ENCODE measurements at regions not wholly inside any gene's neighbourhood (a gene's known extent, or its start where the extent isn't known, plus 50 kb on each side); places are given as distances from the start of the nearest gene placed in this dataset.

DNA sequence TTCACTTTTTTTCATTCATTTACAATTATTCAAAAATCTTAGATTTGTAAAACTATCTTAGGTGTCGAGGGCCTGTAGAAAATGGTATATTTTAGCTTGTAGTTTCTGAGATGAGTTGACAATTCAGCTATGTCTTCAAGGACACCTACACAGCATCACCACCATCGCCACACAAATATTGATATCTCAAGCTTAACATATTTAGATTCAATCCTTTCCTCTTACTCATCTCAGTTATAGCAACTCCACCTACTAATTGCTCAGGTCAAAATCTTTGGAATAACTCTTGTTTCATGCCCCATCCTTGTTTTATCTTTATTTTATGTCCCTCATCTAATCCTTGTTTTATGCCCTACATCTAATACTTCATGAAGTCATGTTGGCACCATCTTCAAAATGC lies 276.8 kb downstream of the CDH11 start:
- Histone ChIP-seq H4K5ac (ENCODE audit: insufficient read length, low read depth, low read length) (no peak overlapping the region), H3T11ph (ENCODE audit: low read length) (no peak overlapping the region), H2AFZ (ENCODE audit: low read length) (no peak overlapping the region), H3K79me1 (ENCODE audit: insufficient read depth, low read depth, low read length, poor library complexity, severe bottlenecking) (no peaks in the 10 kb centered on the region), H3K23me2 (ENCODE audit: insufficient read length, low read depth, low read length, poor library complexity, severe bottlenecking) (no peaks in the 10 kb centered on the region), H3K18ac (ENCODE audit: insufficient read length, low read depth, low read length) (no peak overlapping the region), H3K4me1 (ENCODE audit: insufficient read depth, low read length) (no peaks in the 10 kb centered on the region), H3K9ac (ENCODE audit: extremely low read depth, insufficient read length, low read length) (no peak overlapping the region), H2AK5ac (ENCODE audit: insufficient read length, low read length) (no peak overlapping the region), H4K8ac (replicated peaks; ENCODE audit: insufficient read length, low read depth, low read length) (no peak overlapping the region), H3K4me2 (ENCODE audit: insufficient read depth, insufficient read length, low read length) (no peak overlapping the region), H2BK15ac (ENCODE audit: low read depth, low read length) (no peak overlapping the region), H3K27me3 (ENCODE audit: insufficient read depth, low read length) (no peaks in the 10 kb centered on the region), H4K20me1 (ENCODE audit: control insufficient read depth, insufficient read depth, insufficient read length) (no peaks in the 10 kb centered on the region), H3K23ac (ENCODE audit: insufficient read length, low read depth, low read length) (no peak overlapping the region), H3K56ac (ENCODE audit: insufficient read length, low read depth, low read length) (no peak overlapping the region), H3K4ac (ENCODE audit: low read depth, low read length) (no peak overlapping the region), H2BK20ac (ENCODE audit: low read depth, low read length, poor library complexity, severe bottlenecking) (no peak overlapping the region), H3K79me2 (ENCODE audit: insufficient read depth, low read length) (no peaks in the 10 kb centered on the region), H2BK120ac (ENCODE audit: low read depth, low read length, poor library complexity, severe bottlenecking) (no peak overlapping the region), H2BK5ac (ENCODE audit: insufficient read length, low read length) (no peak overlapping the region), H3K14ac (ENCODE audit: insufficient read depth, low read length) (no peak overlapping the region), H3K27ac (ENCODE audit: insufficient read length, low read depth, low read length) (no peak overlapping the region), H2BK12ac (ENCODE audit: insufficient read length, low read depth, low read length) (no peak overlapping the region), H4K91ac (ENCODE audit: insufficient read length, low read depth, low read length) (no peak overlapping the region), H3K9me3 (ENCODE audit: control insufficient read depth, low read depth, low read length) (no peaks in the 10 kb centered on the region)
- no peaks in the 10 kb centered on the region for H3K4me1 Mint-ChIP-seq
- H3K27me3 Mint-ChIP-seq (ENCODE audit: low read depth), result peaks cover 3% of the 10 kb centered on the region; the same call in 1 of the 2 replicates
- no peaks in the 10 kb centered on the region for H3K36me3 Mint-ChIP-seq (ENCODE audit: insufficient read depth in 1 of 3, low read depth in 3 of 3)
- no peak overlapping the region for H3K27ac Mint-ChIP-seq
- H3K4me3 Mint-ChIP-seq, result no peak overlapping the region
- no CpG with 5 or more reads among the region's 2 CpGs for WGBS (ENCODE audit: extremely low coverage, insufficient read length, low lambda C conversion rate)
- DNase-seq, result no peak
- no peaks in the 10 kb centered on the region; a peak in 1 of 5 replicates for H3K9me3 Mint-ChIP-seq
- TF ChIP-seq, protein P1, sequence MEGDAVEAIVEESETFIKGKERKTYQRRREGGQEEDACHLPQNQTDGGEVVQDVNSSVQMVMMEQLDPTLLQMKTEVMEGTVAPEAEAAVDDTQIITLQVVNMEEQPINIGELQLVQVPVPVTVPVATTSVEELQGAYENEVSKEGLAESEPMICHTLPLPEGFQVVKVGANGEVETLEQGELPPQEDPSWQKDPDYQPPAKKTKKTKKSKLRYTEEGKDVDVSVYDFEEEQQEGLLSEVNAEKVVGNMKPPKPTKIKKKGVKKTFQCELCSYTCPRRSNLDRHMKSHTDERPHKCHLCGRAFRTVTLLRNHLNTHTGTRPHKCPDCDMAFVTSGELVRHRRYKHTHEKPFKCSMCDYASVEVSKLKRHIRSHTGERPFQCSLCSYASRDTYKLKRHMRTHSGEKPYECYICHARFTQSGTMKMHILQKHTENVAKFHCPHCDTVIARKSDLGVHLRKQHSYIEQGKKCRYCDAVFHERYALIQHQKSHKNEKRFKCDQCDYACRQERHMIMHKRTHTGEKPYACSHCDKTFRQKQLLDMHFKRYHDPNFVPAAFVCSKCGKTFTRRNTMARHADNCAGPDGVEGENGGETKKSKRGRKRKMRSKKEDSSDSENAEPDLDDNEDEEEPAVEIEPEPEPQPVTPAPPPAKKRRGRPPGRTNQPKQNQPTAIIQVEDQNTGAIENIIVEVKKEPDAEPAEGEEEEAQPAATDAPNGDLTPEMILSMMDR (conservative IDR thresholded peaks at IDR 0.05), result no peak

Measured in H9 (cell line).